GM18868 (cell line): ENCODE measurements at regions not wholly inside any gene's neighbourhood (a gene's known extent, or its start where the extent isn't known, plus 50 kb on each side); places are given as distances from the start of the nearest gene placed in this dataset.
"Not testable (repeated sequence)": the region's sequence is repeated elsewhere in the genome, so short reads cannot be mapped to it uniquely, and the experiment has no call there.

Source experiments
- ATAC-seq: cut with Tn5 transposase; IDR thresholded peaks from one replicate; pipeline ENCODE4 v1.9.1; 2021; ENCODE audit warnings: mild to moderate bottlenecking, moderate library complexity; ENCODE audit not compliant: unreplicated experiment

DNA sequence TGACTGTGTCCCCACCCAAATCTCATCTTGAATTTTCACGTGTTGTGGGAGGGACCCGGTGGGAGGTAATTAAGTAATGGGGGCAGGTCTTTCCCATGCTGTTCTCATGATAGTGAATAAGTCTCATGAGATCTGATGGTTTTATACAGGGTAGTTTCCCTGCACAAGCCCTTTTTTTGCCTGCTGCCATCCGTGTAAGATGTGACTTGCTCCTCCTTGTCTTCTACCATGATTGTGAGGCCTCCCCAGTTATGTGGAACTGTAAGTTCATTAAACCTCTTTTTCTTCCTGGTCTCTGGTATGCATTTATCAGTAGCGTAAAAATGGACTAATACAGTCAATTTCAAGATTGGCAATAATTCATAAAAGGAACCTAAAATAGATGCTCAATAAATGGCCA is 261.0 kb downstream of the ETV1 start:
- ATAC-seq = not testable (repeated sequence)

DNA sequence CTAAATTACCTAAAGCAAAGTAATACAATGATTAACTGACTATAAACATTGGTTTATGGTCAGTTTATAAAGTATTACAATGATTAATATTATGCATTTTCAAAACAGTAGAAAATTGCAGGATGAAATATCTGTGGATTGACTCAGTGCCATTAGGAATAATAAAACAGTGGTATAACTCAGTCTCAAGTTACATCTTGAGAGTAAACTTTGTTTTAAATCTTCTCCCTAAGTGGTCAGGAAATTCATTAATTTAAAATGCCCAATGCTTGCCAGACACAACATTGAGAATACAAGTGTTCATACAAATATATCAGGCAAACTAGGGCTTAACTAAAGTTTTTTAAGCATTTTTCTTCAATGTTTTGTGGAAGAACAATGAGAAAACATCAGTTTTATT is 257.8 kb downstream of the ETV1 start:
- no peak for ATAC-seq

DNA sequence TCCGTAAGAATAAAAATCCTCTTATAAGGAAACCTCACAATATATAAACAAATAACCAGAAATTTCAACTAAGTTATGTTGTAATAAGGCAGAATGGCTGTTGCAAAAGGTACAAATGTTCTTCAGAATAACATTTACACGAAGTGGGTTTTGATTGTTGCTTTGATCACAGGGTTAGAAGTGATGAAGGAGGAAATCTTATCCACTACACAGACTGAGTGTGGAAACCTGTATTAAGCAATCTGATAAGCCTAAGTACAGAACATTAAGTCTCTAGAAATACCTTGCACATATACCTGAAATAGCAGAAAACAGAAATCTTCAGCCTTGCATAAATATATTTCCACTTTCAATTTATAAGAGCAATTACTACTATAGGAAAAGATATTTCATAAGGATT is 251.9 kb downstream of the ETV1 start:
- ATAC-seq = no peak

DNA sequence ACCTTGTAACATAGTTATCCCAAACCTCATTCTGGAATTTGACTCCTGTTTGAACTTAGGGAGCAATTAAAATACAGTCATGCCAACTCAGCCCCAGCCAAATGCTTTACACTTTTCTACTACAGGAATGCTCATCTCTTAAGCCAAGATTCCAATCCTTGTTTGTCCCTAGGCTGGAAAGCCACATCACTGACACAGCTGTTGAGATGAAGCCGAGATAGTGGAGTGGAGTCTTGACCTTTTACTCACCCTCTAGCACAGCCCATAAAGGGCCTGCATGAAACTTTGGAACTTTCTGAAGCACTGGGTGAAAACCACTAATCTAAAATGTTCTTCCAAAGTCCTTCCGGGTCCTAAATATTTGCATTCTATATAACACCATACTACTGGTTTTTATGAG is 247.3 kb downstream of the ETV1 start:
- no peak for ATAC-seq

DNA sequence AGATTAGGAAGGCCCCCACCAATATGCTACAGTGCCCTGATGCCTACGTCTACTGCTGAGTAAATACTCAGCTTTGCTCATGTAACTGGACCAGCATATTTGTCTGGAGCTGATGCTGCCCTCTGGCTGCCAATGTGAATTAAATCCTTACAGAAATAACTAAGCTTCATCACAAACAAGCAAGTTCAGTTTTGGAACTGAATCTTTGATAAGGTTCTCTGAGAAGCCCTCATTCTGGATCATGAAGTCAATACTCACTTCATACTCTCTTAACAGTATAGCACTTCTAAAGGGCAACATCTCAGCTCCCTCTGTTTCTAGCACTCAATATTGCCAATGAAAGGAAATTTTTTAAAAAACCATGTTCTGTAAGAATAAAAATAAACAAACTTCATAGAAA is 246.7 kb downstream of the ETV1 start:
- no peak for ATAC-seq

DNA sequence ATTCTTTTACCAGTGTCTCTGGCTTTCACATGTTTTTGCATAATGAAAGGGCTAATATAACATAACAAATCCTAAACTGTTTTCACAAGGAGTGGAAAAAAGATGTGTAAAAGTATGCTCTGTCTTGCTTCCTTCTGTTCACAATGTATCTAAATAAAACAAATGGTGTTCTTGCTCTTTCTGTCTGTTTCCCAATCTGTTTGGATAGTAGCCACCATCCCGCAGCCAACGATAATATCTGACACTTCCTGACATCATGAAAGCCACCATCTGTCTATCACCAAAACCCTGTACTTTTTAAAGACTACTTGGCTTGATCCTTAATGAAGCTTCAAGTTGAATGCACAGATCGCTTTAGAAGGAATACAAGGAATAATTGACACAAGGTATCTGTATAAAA is 246.2 kb downstream of the ETV1 start:
- ATAC-seq = no peak

DNA sequence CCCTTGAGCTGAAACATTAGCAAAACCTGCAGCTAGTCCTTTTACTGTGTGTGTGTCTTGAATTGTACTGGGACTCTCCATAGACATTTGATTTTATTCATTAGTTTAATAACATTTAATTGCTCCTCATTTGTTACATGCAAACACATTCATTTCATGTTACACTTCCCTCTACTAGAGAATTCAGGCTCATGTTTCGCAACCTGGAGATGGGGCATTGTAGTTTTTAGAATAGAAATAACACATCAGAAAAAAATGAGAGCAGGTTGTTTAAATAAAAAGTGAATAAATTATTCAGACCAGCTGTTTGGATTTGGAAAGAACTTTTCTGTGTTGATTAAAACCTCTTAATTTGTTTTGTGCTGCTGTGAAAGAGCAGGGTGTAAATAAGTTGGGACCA is 243.9 kb downstream of the ETV1 start:
- ATAC-seq = no peak

DNA sequence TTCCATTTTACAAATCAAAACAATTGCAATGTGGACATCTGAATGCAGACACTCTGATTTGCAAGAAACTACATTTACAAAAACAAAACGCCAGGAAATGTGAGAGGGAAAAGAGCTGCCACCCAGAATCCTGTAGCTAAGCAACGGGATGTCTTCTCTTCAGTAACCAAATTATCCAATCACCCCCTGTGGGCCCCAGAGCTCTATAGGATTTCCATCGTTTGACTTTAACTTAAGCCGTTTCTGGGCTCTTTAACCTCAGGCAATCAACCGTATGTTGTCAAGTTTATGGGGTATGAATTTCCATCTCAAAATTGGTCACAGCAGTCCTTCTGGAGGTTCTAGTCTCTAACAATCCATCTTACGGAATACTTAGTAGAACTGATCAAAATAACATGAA is 240.5 kb downstream of the ETV1 start:
- no peak for ATAC-seq

DNA sequence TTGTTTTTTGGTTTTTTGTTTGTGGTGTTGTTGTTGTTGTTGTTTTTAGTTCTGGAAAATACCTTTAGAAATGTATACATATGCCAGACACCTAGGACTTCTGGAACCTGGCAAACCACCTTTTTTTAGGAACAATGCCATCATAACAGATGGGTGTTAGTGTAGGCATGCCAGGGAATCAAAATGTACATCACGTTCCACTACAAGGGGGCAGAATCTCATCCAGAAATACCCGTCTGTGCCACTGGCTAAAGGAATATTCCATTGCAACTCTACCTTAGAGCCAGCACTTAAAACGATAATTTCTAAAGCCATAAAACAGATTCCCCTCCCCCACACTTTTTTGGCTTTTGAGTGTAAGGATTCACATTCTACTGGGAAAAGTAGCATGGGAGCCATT is 239.8 kb downstream of the ETV1 start:
- no peak for ATAC-seq

DNA sequence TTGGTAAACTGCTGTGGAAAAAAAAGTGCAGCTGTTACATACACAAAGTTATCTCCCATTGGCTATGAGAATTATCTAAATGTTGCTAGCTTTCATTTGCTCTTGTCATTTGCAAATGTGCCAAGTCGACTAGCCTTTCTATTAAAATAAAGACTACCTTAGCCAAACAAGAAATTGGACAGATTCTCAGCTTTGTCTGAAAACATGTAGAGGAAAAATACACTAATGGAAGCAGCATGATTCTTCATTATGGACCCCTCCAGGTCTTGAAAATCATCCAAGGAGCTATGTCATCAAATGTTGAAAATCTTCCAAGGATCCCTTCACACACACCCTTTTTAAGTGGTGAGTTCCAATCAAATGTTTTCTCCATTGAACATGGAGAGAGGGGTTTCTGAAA is 237.7 kb downstream of the ETV1 start:
- ATAC-seq = no peak

DNA sequence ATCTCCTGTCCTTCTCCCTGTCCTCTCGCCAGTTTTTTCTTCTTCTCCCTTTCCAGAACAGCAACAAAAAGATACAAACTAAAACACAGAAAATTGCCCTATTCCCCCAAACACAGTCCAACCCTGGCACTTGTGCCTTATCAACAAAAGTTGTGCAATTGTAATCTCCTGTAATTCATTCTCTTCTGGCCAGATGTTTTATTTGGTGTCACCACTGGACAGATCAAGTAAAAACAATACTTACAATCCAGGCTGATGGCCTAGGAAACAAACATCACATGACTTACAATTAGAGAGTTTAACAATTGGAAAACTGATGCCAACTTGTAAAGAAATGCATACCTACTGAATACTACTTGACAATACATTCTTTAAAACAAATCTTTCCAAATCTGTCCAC is 231.6 kb downstream of the ETV1 start:
- ATAC-seq = no peak

DNA sequence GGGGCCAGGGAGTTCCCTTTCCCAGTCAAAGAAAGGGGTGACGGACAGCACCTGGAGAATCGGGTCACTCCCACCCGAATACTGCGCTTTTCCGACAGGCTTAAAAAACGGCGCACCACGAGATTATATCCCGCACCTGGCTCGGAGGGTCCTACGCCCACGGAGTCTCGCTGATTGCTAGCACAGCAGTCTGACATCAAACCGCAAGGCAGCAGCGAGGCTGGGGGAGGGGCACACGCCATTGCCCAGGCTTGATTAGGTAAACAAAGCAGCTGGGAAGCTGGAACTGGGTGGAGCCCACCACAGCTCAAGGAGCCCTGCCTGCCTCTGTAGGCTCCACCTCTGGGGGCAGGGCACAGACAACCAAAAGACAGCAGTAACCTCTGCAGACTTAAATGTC is 223.6 kb downstream of the ETV1 start:
- ATAC-seq = not testable (repeated sequence)

DNA sequence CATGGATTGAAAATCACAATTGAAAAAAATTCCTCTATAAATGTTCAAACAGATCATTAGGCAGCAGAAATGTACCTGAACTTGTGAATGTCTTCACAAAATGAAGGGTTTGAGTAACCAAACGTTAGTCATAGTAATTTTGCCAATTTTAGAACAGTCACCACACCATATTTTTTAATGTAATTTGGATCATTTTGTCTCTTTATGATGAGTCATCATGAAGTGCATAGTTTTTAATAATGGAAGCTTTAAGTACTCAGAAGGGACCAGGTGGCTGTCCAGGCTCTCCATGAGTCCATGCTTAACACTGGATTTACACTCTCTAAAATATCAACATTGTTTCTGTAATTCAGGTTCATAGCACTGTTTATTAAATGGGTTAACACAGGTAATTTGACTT is 219.2 kb downstream of the ETV1 start:
- no peak for ATAC-seq

DNA sequence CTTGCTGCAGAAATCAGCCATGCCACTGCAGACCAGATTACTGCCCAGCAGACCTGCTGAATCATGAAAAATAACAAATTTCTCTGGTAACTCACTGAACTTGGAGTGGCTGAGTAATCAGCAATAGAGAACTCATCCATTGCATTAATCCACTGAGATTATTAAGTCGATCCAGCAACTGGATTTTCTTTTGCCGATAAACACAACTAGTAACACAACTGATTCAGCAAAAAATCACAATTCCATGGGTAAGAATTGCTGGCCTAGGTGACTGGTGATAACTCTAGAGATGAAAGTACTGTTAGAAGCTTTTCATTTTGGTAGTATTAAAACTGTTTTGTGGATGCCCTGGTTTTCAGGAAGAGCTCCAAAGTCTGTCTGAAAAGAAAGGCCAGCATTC is 214.5 kb downstream of the ETV1 start:
- no peak for ATAC-seq

DNA sequence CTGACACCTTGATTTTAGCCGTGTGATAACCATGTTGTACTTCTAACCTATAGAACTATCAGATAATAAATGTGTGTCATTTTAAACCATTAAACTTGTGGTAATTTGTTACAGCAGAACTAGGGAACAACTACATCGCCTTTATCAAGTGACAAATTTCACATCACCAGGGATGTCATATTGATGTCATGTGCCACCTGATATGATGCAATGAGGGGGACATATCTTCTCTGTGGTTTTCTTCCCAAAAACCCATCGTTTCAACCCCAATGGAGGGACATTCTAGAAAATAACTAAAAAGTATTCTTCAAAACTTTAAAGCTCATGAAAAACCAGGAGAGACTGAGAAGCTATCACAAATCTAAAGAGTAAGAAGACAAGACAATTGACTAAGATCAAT is 212.2 kb downstream of the ETV1 start:
- ATAC-seq = no peak

DNA sequence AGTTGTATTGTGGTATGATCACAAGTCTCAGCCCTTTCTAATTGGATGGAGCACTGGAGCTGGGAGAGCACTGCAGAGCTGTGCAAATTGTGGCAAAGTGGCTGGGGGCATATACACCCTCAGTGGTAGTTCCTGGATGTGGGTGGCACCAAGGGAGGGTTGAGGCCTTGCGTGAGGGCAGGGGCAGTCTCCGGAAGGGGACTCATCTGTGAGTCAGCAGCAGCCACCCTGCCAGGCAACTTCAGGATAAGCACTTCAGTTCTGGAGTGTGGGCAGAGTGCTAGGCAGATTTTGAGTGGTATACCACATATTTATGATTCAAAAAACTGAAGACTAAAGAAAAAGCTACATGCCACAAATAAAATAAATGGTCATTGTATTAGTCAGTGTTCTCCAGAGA is 210.5 kb downstream of the ETV1 start:
- ATAC-seq = no peak

DNA sequence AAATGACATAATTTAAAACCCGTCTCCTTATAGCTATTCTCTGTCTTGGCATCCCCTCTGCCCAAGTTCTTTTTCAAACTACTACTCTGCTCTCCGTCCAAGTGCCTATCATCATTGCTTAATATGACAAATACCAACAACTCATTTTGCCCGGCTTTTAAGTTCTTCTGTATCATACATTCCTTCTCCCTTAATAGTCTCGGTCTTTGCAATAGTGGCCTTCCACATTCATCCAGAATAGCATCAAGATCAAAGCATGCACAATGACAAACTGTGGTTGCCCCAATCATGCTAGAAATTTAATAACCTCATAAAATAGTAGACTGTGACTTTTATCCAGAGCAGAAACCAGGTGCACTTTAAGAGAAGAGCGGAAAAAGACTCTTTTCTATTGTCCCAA is 198.9 kb downstream of the ETV1 start:
- no peak for ATAC-seq

DNA sequence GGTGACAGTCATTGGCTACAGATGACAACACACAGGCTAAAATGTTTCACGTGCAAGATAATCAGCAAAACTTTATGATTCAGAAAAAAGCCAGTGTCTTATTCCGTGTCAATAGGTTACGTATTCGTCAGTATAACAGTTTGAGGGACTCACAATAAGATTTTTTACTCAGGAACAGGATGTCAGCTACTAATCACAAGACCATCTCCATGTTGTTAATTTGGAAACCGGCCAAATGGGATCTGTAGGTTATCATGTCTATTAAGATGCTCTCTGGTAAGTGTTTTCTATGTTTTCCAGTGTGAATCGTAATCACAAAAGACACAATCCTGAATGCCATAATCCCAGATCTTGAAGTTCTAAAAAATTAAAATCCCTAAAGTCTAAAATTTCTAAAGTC is 197.3 kb downstream of the ETV1 start:
- no peak for ATAC-seq

DNA sequence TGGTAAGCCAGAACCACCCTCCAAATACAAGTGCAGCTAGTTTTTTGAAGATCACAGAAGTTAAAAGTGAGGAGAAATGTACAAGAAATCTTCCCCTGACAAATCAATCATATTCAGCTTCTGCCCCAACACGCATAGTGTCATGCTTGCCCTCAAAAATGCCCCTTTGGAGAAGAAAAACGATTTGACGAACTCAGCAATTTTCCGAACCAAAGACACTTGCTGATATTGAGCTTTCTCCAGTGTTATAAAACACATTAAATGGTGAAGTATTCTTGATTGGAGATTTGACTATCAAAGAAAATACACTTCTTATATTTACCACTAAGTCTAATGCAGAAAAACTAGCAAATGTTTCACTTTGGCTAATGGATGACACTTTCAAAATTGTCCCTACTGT is 195.5 kb downstream of the ETV1 start:
- no peak for ATAC-seq

DNA sequence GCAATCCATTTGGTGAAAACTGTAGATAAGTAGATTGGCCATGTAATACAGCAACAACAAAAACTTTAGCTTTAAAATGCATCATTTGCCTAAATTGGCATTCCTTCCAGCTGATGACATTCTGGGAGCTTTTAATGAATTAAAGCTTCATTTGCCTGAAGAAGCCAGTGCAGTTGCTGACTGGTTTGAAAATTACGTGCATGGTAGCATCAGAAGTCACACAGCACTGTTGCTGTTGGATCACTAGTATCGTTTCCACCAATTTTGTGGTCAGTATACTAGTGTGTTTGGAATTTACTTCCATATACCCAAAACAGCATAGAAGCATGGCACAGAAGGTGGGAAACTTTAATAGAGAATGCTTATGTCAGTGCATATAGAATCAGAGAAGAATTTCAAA is 194.9 kb downstream of the ETV1 start:
- no peak for ATAC-seq

DNA sequence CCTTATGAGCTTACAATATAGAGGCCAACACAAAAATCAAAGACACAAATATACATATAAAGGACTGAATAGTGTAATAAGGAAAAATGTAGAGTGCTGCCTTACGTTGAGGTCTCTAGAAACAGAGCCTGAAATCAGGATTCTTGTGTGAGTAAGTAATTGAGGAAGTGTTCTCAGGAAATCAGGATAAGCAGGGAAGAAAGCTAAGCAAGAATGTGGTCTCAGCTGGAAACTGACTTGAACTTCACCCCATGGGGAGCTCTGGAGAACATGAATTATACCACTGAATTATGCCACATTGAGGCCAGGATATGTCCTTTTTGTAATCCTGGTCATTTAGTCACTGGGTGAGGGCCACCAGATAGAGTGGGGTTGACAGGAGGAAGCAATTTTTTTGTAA is 191.9 kb downstream of the ETV1 start:
- no peak for ATAC-seq

DNA sequence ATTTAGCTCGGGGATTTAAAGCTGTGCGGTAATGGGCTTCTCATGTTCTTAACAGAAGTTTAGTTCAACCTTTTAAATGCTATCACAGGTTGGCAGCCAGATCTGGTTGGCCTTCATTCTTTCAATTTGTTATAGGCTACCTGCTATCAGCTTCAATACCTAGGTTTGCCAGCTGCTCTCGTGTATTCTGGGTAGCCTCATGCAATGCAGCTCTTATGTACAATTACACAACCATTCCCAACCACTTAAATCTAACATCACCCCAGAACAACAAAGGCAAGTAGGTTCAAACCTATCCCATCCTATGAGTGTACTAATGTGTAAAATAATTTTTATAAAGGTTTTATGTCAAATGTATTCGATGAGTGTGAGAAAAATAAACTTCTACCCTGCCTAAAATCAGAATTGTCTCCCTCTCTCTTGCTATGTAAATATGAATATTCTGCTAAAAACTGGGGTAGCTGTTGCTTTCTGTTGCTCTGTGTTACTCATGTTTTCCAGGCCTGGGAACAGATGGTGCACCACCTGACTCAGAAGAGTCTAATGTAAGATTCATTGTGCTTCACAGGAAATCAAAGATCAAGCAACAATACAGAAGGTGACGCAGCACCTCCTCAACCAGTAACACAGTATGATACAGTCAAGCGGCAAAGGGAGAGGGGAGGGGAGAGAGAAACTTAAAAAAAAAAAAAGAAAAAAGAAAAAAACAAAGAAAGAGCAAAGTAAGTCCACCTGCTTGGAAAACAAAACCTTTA is 188.6 kb downstream of the ETV1 start:
- ATAC-seq = no peak

DNA sequence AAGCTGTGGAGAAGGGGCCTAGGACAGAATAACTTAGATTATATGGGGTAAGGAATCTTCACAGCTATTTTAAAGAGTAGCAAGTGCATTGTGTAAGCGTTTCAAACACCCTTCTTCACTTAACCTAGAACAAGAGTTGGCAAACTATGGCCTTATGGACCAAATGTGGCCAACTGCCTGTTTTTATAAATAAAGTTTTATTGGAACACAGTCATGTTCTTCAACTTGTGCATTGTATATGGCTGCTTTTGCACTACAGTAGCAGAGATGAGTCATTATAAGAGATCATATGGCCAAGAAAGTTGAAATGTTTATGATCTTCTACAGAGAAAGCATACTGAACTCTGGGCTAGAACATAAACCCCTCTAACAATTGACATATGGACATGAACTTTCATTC is 187.8 kb downstream of the ETV1 start:
- no peak for ATAC-seq
